Sigmoid colon (tissue), 3 donors: ENCODE measurements at regions not wholly inside any gene's neighbourhood (a gene's known extent, or its start where the extent isn't known, plus 50 kb on each side); places are given as distances from the start of the nearest gene placed in this dataset.

Experiments
- POLR2A ChIP-seq, 2 donors: fragments of 450-650 bp; IDR thresholded peaks; one replicate each; pipeline ENCODE4 v1.6.1; 2016; ENCODE audit warnings: antibody characterized with exemption in 2 of 2, mild to moderate bottlenecking in 2 of 2, moderate library complexity in 2 of 2
- TF ChIP-seq, protein P1 (sequence below), 4 experiments: fragments of 450-650 bp in 3 of 4; fragments of 200-600 bp in 1 of 4; IDR thresholded peaks; one replicate each; pipeline ENCODE4 v1.5.1; 2016 to 2019; ENCODE audit warnings: antibody characterized with exemption in 4 of 4, mild to moderate bottlenecking in 3 of 4, moderate library complexity in 2 of 4

GRCh38 chr2:222082201-222082600, 216.6 kb downstream of the PAX3 start:
- TF ChIP-seq, protein P1, sequence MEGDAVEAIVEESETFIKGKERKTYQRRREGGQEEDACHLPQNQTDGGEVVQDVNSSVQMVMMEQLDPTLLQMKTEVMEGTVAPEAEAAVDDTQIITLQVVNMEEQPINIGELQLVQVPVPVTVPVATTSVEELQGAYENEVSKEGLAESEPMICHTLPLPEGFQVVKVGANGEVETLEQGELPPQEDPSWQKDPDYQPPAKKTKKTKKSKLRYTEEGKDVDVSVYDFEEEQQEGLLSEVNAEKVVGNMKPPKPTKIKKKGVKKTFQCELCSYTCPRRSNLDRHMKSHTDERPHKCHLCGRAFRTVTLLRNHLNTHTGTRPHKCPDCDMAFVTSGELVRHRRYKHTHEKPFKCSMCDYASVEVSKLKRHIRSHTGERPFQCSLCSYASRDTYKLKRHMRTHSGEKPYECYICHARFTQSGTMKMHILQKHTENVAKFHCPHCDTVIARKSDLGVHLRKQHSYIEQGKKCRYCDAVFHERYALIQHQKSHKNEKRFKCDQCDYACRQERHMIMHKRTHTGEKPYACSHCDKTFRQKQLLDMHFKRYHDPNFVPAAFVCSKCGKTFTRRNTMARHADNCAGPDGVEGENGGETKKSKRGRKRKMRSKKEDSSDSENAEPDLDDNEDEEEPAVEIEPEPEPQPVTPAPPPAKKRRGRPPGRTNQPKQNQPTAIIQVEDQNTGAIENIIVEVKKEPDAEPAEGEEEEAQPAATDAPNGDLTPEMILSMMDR (IDR thresholded peaks at IDR 0.05) = no peak
- no peak for TF ChIP-seq POLR2A (IDR thresholded peaks at IDR 0.05)
